Adrenal gland (tissue), 9 donors: ENCODE measurements at regions not wholly inside any gene's neighbourhood (a gene's known extent, or its start where the extent isn't known, plus 50 kb on each side); places are given as distances from the start of the nearest gene placed in this dataset.
A peak's percentile ranks its signal among the peaks of the same experiment; 100 is the strongest.

Experiments
- DNase-seq, 7 donors: peaks; one replicate each; pipeline ENCODE4 v3.0.0-alpha.2; 2019 to 2020
- H3K27ac ChIP-seq, 5 donors: fragments of 200-600 bp; sonication (generic) in 4 of 5; 1 replicate in 3 of 5; 2 replicates in 2 of 5; pipeline versions ENCODE4 v1.5.1 to v1.8.0; 2016 to 2020; ENCODE audit warnings: mild to moderate bottlenecking in 1 of 5
- H3K27me3 ChIP-seq: fragments of 200-600 bp; 2 replicates; pipeline ENCODE4 v1.8.0; 2021
- H3K36me3 ChIP-seq, 2 donors: fragments of 200-600 bp; replicated peaks in 1 of 2; 1 replicate in 1 of 2; 2 replicates in 1 of 2; pipeline versions ENCODE4 v1.5.1 to v1.8.0; 2018 to 2022
- H3K4me1 ChIP-seq, 2 donors: fragments of 200-600 bp; replicated peaks in 1 of 2; 1 replicate in 1 of 2; 2 replicates in 1 of 2; pipeline versions ENCODE4 v1.5.1 to v1.8.0; 2018 to 2021
- H3K4me3 ChIP-seq, 4 donors: fragments of 200-600 bp; sonication (generic) in 3 of 4; one replicate each; pipeline ENCODE4 v1.5.1; 2016 to 2018
- H3K9me3 ChIP-seq, 3 donors: fragments of 200-600 bp; sonication (generic) in 1 of 3; replicated peaks in 1 of 3; 1 replicate in 2 of 3; 2 replicates in 1 of 3; pipeline versions ENCODE4 v1.5.1 to v1.8.0; 2016 to 2021
- POLR2A ChIP-seq, 2 donors: fragments of 450-650 bp; IDR thresholded peaks; one replicate each; pipeline ENCODE4 v1.6.1; 2017; ENCODE audit warnings: antibody characterized with exemption in 2 of 2, mild to moderate bottlenecking in 2 of 2, moderate library complexity in 1 of 2
- WGBS, 4 donors: extraction: QIAGEN DNeasy Blood & Tissue Kit in 2 of 4; methylation state at CpG; one replicate each; pipeline versions ENCODE4 v1.1.5 to v1.1.7; 2013 to 2017; 5-methylcytosine and 5-hydroxymethylcytosine counted together
- intact Hi-C, 2 donors: fragments of 100-400 bp; cut with DNase I; formaldehyde crosslinking; loops; one replicate each; pipeline versions ENCODE4 v1.14.1 to v1.15.0; 2022 to 2023
- TF ChIP-seq, protein P1 (sequence below), 6 experiments: fragments of 450-650 bp in 4 of 6; fragments of 200-600 bp in 2 of 6; sonication (generic) in 1 of 6; IDR thresholded peaks; 1 replicate in 5 of 6; 2 replicates in 1 of 6; pipeline versions ENCODE4 v1.5.1 to v1.8.0; 2016 to 2021; ENCODE audit warnings: antibody characterized with exemption in 6 of 6, mild to moderate bottlenecking in 2 of 6, moderate library complexity in 1 of 6
- donor health status: healthy with polysubstance abuse.
- donor health status: Bipolar disorder and iron deficiency.
- donor health status: DM: yes; HTN: yes; CAD: no.
- donor health status: DM: no; HTN: no; CAD: no.
- donor health status: DM: no; HTN: no; CAD: no.

DNA sequence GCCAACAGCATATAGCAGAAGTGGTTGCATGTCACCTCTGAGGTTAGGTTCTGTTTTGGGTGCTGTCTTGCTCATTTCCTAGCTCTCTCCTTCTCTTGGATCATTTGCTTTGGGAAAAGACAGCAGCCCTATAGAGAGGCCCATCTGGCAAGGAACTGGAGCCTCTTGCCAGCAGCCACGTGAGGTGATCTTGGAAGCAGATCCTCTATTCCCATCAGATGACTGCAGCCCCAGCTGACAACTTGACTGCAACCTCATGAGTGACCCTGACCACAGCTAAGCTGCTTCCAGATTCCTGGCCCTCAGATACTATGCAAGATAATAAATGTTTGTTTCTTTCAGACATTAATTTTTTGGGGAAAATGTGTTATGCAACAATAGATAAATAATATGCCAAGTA lies 213.3 kb upstream of the HS3ST4 start:
- H3K27ac ChIP-seq, result no peak overlapping the region
- WGBS, 4 donors, result 22 to 60% (median 34%) methylated on average over 1 of the region's 1 CpG
- no peaks in the 10 kb centered on the region for H3K27me3 ChIP-seq
- DNase-seq, result peak; percentile 25 to 79 (median 53)
- intact Hi-C loops, result no loop called here
- H3K9me3 ChIP-seq, result no peaks in the 10 kb centered on the region
- TF ChIP-seq, protein P1, sequence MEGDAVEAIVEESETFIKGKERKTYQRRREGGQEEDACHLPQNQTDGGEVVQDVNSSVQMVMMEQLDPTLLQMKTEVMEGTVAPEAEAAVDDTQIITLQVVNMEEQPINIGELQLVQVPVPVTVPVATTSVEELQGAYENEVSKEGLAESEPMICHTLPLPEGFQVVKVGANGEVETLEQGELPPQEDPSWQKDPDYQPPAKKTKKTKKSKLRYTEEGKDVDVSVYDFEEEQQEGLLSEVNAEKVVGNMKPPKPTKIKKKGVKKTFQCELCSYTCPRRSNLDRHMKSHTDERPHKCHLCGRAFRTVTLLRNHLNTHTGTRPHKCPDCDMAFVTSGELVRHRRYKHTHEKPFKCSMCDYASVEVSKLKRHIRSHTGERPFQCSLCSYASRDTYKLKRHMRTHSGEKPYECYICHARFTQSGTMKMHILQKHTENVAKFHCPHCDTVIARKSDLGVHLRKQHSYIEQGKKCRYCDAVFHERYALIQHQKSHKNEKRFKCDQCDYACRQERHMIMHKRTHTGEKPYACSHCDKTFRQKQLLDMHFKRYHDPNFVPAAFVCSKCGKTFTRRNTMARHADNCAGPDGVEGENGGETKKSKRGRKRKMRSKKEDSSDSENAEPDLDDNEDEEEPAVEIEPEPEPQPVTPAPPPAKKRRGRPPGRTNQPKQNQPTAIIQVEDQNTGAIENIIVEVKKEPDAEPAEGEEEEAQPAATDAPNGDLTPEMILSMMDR (IDR thresholded peaks at IDR 0.05), result no peak
- no peak for TF ChIP-seq POLR2A (IDR thresholded peaks at IDR 0.05)
- no peaks in the 10 kb centered on the region for H3K4me1 ChIP-seq
- no peaks in the 10 kb centered on the region for H3K36me3 ChIP-seq
- no peak overlapping the region for H3K4me3 ChIP-seq

DNA sequence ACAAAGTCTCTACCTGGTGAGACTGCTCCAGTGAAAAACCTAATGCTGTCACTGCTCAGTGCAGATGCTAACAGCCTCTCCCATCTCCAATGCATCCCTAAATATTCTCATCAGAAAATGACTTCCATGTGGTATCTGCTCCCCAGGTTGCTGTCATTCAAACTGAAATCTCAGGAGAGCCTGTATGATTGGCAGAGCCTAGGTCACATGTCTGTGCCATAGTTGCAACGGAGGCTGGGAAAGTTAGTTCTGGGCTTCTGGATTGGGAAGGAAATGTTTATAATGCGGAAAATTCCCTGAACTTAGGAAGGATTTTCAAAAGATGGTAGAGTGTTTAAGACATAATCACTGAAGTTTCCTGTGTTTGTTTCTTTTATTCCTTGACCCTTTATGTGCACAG lies 206.4 kb upstream of the ZKSCAN2 start:
- H3K4me1 ChIP-seq, result no peaks in the 10 kb centered on the region
- WGBS, 4 donors, result 40 to 70% (median 61%) methylated on average over 2 of the region's 2 CpGs
- no peak overlapping the region for H3K27ac ChIP-seq
- H3K27me3 ChIP-seq, result no peaks in the 10 kb centered on the region
- no peak overlapping the region for H3K4me3 ChIP-seq
- no peak for TF ChIP-seq POLR2A (IDR thresholded peaks at IDR 0.05)
- TF ChIP-seq, protein P1 (IDR thresholded peaks at IDR 0.05), result no peak
- no peaks in the 10 kb centered on the region for H3K36me3 ChIP-seq
- no peaks in the 10 kb centered on the region for H3K9me3 ChIP-seq
- no peak for DNase-seq
- intact Hi-C loops, result no loop called here

DNA sequence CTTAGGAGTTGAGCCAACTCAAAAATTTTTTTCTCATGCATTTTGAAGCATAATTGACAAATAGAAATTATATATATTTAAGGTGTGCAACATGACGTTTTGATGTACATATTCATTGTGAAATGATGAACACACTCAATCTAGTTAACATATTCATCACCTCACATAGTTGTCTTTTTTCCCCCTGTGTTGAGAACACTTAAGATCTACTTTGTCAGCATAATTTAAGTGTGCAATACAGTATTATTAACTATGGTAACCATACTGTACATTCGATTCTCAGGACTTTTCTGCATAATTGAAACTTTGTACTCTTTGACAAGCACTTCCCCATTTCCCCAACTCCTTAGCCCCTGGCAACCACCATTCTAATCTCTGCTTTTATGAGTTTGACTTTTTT lies 192.2 kb upstream of the ZKSCAN2 start:
- no peak overlapping the region for H3K27ac ChIP-seq
- intact Hi-C loops, result no loop called here
- H3K27me3 ChIP-seq, result no peaks in the 10 kb centered on the region
- H3K9me3 ChIP-seq, result no peaks in the 10 kb centered on the region
- H3K36me3 ChIP-seq, result no peaks in the 10 kb centered on the region
- 71 to 80% (median 74%) methylated on average over 2 of the region's 2 CpGs for WGBS, 4 donors
- no peak overlapping the region for H3K4me3 ChIP-seq
- no peaks in the 10 kb centered on the region for H3K4me1 ChIP-seq
- no peak for DNase-seq
- TF ChIP-seq, protein P1 (IDR thresholded peaks at IDR 0.05), result no peak
- TF ChIP-seq POLR2A (IDR thresholded peaks at IDR 0.05), result no peak

DNA sequence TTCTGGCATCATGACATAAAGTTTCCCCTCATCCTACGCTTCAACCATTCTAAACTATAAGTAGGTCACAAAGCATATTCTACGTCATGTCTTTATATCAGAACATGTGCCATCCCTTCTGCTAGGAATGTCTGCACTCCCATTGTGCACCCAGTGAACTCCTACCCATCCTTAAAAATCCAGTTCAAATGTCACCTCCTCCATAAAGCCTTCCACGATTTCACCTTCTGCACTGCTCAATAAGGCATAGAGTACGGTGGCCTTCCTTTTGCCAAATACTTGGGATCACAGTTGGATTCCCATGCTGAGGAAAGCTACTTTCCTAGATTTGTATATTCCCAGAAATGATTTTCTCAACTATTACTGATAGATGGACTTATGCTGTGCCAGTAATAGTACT lies 186.3 kb upstream of the ZKSCAN2 start:
- DNase-seq, result no peak
- WGBS, 4 donors, result 52 to 74% (median 63%) methylated on average over 4 of the region's 4 CpGs

More for the DNA sequence above, 186.3 kb upstream of the ZKSCAN2 start:
- Histone ChIP-seq H3K9me3 (no peaks in the 10 kb centered on the region), H3K4me3 (no peak overlapping the region), H3K4me1 (no peaks in the 10 kb centered on the region), H3K36me3 (no peaks in the 10 kb centered on the region), H3K27me3 (no peaks in the 10 kb centered on the region), H3K27ac (no peak overlapping the region)
- intact Hi-C loops, result no loop called here
- TF ChIP-seq, protein P1 (IDR thresholded peaks at IDR 0.05), result no peak
- TF ChIP-seq POLR2A (IDR thresholded peaks at IDR 0.05), result no peak
